OCI-LY3 (cell line): ENCODE measurements at regions not wholly inside any gene's neighbourhood (a gene's known extent, or its start where the extent isn't known, plus 50 kb on each side); places are given as distances from the start of the nearest gene placed in this dataset.

ENCODE experiments used
- CTCF ChIP-seq: fragments of 200-600, 300-600 bp; sonication (generic); IDR thresholded peaks from 2 replicates; pipeline ENCODE4 v1.5.1; 2014; ENCODE audit warnings: antibody characterized with exemption, low read length, low read depth
- EZH2phosphoT487 ChIP-seq: fragments of 200-600 bp; shearing (Covaris generic); IDR thresholded peaks from 2 replicates; pipeline ENCODE4 v1.6.1; 2018; ENCODE audit warnings: antibody characterized with exemption, mixed run types, low read depth

- TF ChIP-seq CTCF: no peak
- no peak for TF ChIP-seq EZH2phosphoT487
Measured at GRCh38 chr15:29410338-29410737, 140.7 kb upstream of the NSMCE3 start.
